ENCODE measurements at regions not wholly inside any gene's neighbourhood (a gene's known extent, or its start where the extent isn't known, plus 50 kb on each side); places are given as distances from the start of the nearest gene placed in this dataset.

DNA sequence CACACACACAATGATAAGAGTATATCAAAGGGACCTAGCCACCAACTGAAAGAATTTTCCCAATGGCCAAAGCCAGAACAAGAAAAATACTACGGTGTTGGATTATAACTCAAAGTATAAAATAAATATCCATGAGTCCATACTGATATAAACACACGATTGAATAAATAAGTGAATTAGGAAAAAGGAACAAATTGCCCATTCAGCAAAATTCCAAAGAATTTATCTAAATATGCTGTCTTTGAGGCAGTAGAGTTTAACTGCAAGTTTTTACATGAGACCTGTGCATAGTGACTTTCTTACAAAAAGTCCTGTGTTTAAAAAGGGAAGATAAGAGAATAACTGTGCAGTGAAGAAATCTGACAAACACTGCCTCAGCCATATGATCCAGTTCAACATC, 278.8 kb upstream of the PPARGC1A start:
- TF ChIP-seq POLR2A (IDR thresholded peaks at IDR 0.05; ENCODE audit: low read length) (no peak), GATA1 (IDR thresholded peaks at IDR 0.05; ENCODE audit: low read depth, low read length) (no peak)
